NCI-H748 (cell line): ENCODE measurements at regions not wholly inside any gene's neighbourhood (a gene's known extent, or its start where the extent isn't known, plus 50 kb on each side); places are given as distances from the start of the nearest gene placed in this dataset.
"Not testable (repeated sequence)": the region's sequence is repeated elsewhere in the genome, so short reads cannot be mapped to it uniquely, and the experiment has no call there.

Source experiments
- DNase-seq: peaks from one replicate; lab custom pipeline; 2025; ENCODE audit not compliant: unreplicated experiment; lab: John Stamatoyannopoulos, UW

DNA sequence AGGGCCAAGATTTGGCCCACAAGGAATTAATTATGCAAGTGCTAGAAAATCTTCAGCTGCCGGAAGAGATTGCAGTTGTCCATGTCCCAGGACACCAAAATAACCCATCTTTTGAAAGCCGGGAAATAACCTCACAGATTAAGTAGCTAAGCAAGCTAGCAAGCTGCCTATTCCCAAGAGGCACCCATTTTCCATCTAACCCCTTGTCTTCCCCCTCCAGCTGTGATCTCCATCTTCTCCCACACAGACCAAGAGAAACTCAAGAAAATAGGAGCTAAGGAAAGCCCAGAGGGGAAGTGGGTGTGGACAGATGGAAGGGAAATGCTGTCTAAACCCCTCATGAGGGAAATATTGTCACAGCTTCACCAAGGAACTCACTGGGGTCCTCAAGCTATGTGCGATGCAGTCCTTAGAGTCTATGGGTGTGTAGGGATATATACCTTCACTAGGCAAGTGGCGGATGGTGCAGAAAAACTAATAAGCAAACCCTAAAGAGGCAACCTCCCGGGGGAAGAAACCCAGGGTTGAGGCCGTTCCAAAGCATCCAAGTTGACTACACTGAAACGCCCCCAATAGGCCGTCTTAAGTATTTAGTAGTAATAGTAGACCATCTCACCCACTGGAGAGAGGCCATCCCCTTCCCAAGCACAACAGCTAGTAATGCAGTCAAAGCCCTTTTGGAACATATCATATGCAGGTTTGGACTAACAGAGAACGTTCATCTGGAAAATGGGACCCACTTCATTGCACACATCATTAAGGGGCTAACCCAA is 64.3 kb upstream of the PRSS16 start:
- DNase-seq: no peak

GRCh38 chr6:27187231-27188060 is 60.1 kb upstream of the PRSS16 start:
- peak; percentile 40 for DNase-seq

DNA sequence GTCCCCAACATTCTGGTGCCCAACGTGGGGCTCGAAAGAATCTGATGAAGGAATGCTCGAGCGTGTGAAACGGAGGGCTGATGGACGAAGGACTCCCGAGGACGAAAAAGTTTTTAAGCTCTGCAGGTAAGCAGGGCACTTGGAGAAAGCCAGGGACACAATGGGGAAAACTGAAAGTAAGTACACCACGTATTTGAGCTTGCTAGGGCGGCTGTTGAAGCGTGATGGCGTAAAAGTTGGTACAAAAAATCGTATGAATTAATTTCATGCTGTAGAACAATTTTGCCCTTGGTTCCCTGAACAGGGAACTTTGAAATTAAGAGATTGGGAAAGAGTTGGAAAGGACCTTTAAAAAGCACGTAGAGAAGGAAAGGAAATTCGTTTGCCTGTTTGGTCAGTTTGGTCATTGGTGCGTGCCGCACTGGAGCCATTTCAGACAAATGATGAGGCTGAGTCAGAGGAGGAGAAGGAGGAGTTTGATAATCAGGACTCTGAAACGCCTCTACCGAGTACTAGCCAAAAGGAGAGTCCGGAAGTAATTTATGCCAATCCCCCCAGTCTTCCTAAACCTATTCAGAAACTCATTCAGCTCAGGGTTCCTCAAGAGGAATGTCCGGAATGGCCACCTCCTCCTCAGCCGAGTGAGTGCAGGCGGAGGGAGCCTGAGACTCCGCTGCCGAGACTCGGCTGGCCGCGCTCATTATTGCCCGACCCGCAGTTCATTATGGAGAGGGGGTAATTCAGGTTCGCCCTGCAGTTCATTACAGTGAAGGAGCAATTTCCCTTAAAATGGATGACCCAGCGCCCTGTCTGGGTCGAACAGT is 59.2 kb upstream of the PRSS16 start:
- DNase-seq: peak; percentile 79

DNA sequence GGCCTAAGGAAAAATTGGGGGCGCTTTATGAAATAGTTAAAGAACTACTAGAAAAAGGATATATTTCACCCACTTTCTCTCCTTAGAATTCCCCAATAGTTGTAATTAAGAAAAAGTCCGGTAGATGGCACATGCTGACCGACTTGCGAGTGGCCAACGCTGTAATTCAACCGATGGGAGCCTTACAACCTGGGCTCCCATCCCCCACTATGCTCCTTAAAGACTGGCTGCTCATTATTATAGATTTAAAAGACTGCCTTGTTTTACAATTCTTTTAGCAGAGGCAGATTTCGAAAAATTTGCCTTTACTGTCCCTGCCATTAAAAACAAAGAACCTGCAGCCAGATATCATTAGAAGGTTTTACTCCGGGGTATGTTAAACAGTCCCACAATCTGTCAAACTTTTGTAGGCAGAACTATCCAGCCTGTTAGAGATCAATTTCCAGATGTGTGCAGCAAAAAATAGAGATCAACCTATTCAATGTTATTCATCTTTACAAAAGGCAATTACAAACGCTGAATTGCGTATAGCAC is 58.5 kb upstream of the PRSS16 start:
- peak; percentile 89 for DNase-seq

GRCh38 chr6:27190126-27190525 is 57.4 kb upstream of the PRSS16 start:
- no peak for DNase-seq

GRCh38 chr6:27194453-27194852 is 53.0 kb upstream of the PRSS16 start:
- DNase-seq: not testable (repeated sequence)

DNA sequence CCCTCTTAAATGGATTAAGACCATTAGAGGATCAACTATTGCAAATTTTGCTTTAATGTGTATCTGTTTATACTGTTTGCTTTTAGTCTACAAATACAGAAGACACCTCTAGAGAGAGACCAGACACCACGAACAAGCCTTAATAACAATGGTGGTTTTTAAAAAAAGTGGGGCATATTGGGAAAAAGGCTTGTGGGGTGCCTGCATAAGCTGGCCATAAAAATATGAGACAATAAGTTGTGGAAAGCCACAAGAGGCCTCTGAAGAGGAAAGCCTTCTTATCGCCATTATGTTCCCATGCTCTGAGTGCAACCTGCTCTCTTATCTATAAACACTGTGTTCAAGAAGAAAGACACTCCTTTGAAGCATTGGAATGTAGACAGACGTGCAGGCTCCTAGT is 52.0 kb upstream of the PRSS16 start:
- not testable (repeated sequence) for DNase-seq
